ENCODE measurements at regions not wholly inside any gene's neighbourhood (a gene's known extent, or its start where the extent isn't known, plus 50 kb on each side); places are given as distances from the start of the nearest gene placed in this dataset.

DNA sequence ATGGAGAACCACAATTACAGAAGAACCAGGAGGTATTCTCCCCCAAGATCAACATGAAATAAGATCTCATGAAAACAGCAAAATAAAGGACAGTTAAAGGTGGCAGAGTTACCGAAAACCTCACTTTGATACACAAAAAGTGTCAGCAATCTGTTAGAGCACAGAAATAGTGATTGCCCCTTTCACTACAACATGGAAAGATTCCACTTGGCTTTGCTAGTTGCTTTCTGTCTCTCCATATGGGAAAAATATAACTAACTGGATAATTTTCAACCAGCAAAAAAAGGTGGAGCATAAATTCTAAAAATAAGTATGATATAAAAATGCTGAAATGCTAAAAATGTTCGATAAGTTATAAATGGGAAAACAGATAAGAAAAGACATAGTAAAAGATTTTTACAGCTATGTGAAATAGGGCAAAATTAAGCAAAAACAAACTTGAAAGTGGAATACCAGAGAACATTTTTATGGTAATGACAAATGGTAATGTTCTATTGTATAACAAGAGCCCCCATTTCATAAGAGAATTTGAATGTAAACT lies 90.2 kb downstream of the GPR85 start:
- no peak for TF ChIP-seq POLR2A (IDR thresholded peaks at IDR 0.05)
- TF ChIP-seq, protein P1, sequence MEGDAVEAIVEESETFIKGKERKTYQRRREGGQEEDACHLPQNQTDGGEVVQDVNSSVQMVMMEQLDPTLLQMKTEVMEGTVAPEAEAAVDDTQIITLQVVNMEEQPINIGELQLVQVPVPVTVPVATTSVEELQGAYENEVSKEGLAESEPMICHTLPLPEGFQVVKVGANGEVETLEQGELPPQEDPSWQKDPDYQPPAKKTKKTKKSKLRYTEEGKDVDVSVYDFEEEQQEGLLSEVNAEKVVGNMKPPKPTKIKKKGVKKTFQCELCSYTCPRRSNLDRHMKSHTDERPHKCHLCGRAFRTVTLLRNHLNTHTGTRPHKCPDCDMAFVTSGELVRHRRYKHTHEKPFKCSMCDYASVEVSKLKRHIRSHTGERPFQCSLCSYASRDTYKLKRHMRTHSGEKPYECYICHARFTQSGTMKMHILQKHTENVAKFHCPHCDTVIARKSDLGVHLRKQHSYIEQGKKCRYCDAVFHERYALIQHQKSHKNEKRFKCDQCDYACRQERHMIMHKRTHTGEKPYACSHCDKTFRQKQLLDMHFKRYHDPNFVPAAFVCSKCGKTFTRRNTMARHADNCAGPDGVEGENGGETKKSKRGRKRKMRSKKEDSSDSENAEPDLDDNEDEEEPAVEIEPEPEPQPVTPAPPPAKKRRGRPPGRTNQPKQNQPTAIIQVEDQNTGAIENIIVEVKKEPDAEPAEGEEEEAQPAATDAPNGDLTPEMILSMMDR (IDR thresholded peaks at IDR 0.05) = no peak
- Histone ChIP-seq H3K36me3 (no peaks in the 10 kb centered on the region), H3K27me3 (no peaks in the 10 kb centered on the region), H3K4me1 (no peaks in the 10 kb centered on the region), H3K9me3 (no peaks in the 10 kb centered on the region), H3K4me3 (no peak overlapping the region), H3K27ac (no peak overlapping the region)
- no peak for DNase-seq
- intact Hi-C loops (cut with DNase I; ENCODE audit: low total_unique reads) = no loop called here

DNA sequence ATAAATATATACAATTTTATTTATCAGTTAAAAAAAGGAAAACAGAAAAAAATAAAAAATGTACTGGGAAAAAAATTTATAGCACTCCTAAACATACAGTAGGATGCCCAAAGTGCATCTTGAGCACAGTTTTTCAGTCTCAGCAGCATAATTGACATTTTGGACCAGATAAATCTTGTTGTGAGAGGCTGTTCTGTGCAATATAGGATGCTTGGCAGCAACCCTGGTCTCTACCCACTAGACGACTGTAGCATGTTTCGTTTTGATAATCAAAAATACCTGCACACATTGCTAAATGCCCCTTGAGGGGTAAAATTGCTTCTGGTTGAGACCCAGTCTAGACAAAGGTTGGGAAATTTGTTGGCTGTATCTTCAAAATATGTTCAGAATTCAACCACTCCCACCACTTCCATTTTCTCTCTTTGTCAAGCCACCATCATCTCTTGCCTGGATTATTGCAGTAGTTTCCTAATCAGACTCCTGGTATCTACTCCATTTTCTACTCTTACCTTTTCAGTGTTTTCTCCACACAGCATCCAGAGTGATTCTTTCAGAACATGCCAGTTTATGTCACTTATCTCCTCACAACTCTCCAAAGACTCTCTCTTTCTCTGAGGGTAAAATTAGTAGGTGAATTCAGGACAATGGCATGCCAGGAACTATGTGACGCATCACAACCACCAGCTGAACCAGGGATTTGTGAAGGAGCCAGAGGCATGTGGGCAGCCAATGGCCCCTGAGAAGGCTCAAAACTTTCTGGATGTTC lies 91.4 kb downstream of the GPR85 start:
- no peak overlapping the region for H3K4me3 ChIP-seq
- H3K9me3 ChIP-seq = no peaks in the 10 kb centered on the region
- DNase-seq = no peak
- intact Hi-C loops (cut with DNase I; ENCODE audit: low total_unique reads) = no loop called here
- no peaks in the 10 kb centered on the region for H3K27me3 ChIP-seq
- TF ChIP-seq, protein P1 (IDR thresholded peaks at IDR 0.05) = no peak
- TF ChIP-seq POLR2A (IDR thresholded peaks at IDR 0.05) = no peak
- H3K36me3 ChIP-seq = no peaks in the 10 kb centered on the region
- H3K4me1 ChIP-seq = no peaks in the 10 kb centered on the region
- no peak overlapping the region for H3K27ac ChIP-seq

GRCh38 chr7:112994656-112995055 lies 92.0 kb downstream of the GPR85 start:
- Histone ChIP-seq H3K27me3 (no peaks in the 10 kb centered on the region), H3K9me3 (no peaks in the 10 kb centered on the region), H3K4me3 (no peak overlapping the region), H3K36me3 (no peaks in the 10 kb centered on the region), H3K27ac (no peak overlapping the region), H3K4me1 (no peaks in the 10 kb centered on the region)
- DNase-seq = no peak
- TF ChIP-seq, protein P1 (IDR thresholded peaks at IDR 0.05) = no peak
- no peak for TF ChIP-seq POLR2A (IDR thresholded peaks at IDR 0.05)
- intact Hi-C loops (cut with DNase I; ENCODE audit: low total_unique reads) = no loop called here

- Histone ChIP-seq H3K27ac (no peak overlapping the region), H3K36me3 (no peaks in the 10 kb centered on the region), H3K9me3 (no peaks in the 10 kb centered on the region), H3K4me3 (no peak overlapping the region), H3K4me1 (no peaks in the 10 kb centered on the region), H3K27me3 (no peaks in the 10 kb centered on the region)
- no peak for TF ChIP-seq POLR2A (IDR thresholded peaks at IDR 0.05)
- TF ChIP-seq, protein P1 (IDR thresholded peaks at IDR 0.05) = no peak
- intact Hi-C loops (cut with DNase I; ENCODE audit: low total_unique reads) = no loop called here
- no peak for DNase-seq
Observed at GRCh38 chr7:112990624-112991023, 96.0 kb downstream of the GPR85 start.

GRCh38 chr7:112989531-112989930 lies 97.1 kb downstream of the GPR85 start:
- DNase-seq = no peak
- no peaks in the 10 kb centered on the region for H3K27me3 ChIP-seq
- H3K4me3 ChIP-seq = no peak overlapping the region
- no peaks in the 10 kb centered on the region for H3K4me1 ChIP-seq
- intact Hi-C loops (cut with DNase I; ENCODE audit: low total_unique reads) = no loop called here
- no peak overlapping the region for H3K27ac ChIP-seq
- no peak for TF ChIP-seq POLR2A (IDR thresholded peaks at IDR 0.05)
- TF ChIP-seq, protein P1 (IDR thresholded peaks at IDR 0.05) = no peak
- H3K9me3 ChIP-seq = no peaks in the 10 kb centered on the region
- no peaks in the 10 kb centered on the region for H3K36me3 ChIP-seq

Data from uterus (tissue), 3 donors.